ENCODE measurements at regions not wholly inside any gene's neighbourhood (a gene's known extent, or its start where the extent isn't known, plus 50 kb on each side); places are given as distances from the start of the nearest gene placed in this dataset.
A peak's percentile ranks its signal among the peaks of the same experiment; 100 is the strongest.
"Not testable (repeated sequence)": the region's sequence is repeated elsewhere in the genome, so short reads cannot be mapped to it uniquely, and the experiment has no call there.

GRCh38 chr2:94576486-94576885 lies 294.7 kb upstream of the TEKT4 start:
- H3K4me3 ChIP-seq; H3K36me3 ChIP-seq; H3K27me3 ChIP-seq; DNase-seq; ATAC-seq; intact Hi-C loops (cut with DNase I); H3K4me1 ChIP-seq; H3K9me3 ChIP-seq; H3K27ac ChIP-seq: not testable (repeated sequence)

- ATAC-seq; H3K4me3 ChIP-seq; H3K27ac ChIP-seq; H3K4me1 ChIP-seq; intact Hi-C loops (cut with DNase I); H3K27me3 ChIP-seq; H3K9me3 ChIP-seq; H3K36me3 ChIP-seq; DNase-seq: not testable (repeated sequence)
Measured at GRCh38 chr2:94577160-94577559, 294.1 kb upstream of the TEKT4 start.

GRCh38 chr2:94579221-94579620 lies 292.0 kb upstream of the TEKT4 start:
- H3K36me3 ChIP-seq; H3K4me3 ChIP-seq; H3K27me3 ChIP-seq; H3K9me3 ChIP-seq; H3K27ac ChIP-seq; DNase-seq; ATAC-seq; H3K4me1 ChIP-seq; intact Hi-C loops (cut with DNase I): not testable (repeated sequence)

- H3K4me3 ChIP-seq; H3K36me3 ChIP-seq; H3K4me1 ChIP-seq; ATAC-seq; H3K27ac ChIP-seq; H3K9me3 ChIP-seq; intact Hi-C loops (cut with DNase I); DNase-seq; H3K27me3 ChIP-seq: not testable (repeated sequence)
Measured at GRCh38 chr2:94583081-94583723, 288.0 kb upstream of the TEKT4 start.

GRCh38 chr2:94584569-94584968 lies 286.7 kb upstream of the TEKT4 start:
- DNase-seq; H3K27ac ChIP-seq; H3K27me3 ChIP-seq; intact Hi-C loops (cut with DNase I); ATAC-seq; H3K36me3 ChIP-seq; H3K9me3 ChIP-seq; H3K4me3 ChIP-seq; H3K4me1 ChIP-seq: not testable (repeated sequence)

- ATAC-seq; H3K36me3 ChIP-seq; H3K4me1 ChIP-seq; intact Hi-C loops (cut with DNase I); H3K9me3 ChIP-seq; DNase-seq; H3K4me3 ChIP-seq; H3K27ac ChIP-seq; H3K27me3 ChIP-seq: not testable (repeated sequence)
- peak; percentile 45 for TF ChIP-seq CTCF (IDR thresholded peaks at IDR 0.05)
Measured at GRCh38 chr2:94586032-94586982, 284.9 kb upstream of the TEKT4 start.

- intact Hi-C loops (cut with DNase I): not testable (repeated sequence)
Measured at GRCh38 chr2:94587042-94587441, 284.2 kb upstream of the TEKT4 start.

GRCh38 chr2:94594019-94594836 lies 277.0 kb upstream of the TEKT4 start:
- H3K27ac ChIP-seq; H3K27me3 ChIP-seq; DNase-seq; H3K4me3 ChIP-seq; H3K4me1 ChIP-seq; ATAC-seq; H3K36me3 ChIP-seq; intact Hi-C loops (cut with DNase I); H3K9me3 ChIP-seq: not testable (repeated sequence)

More at GRCh38 chr2:94587042-94587441, 284.2 kb upstream of the TEKT4 start:
- ATAC-seq, H3K9me3 ChIP-seq, H3K4me3 ChIP-seq, H3K27me3 ChIP-seq, H3K27ac ChIP-seq, DNase-seq, H3K4me1 ChIP-seq, H3K36me3 ChIP-seq: not testable (repeated sequence)

GRCh38 chr2:94595956-94596355 lies 275.3 kb upstream of the TEKT4 start:
- H3K27ac ChIP-seq; DNase-seq; ATAC-seq; H3K4me3 ChIP-seq; H3K36me3 ChIP-seq; H3K9me3 ChIP-seq; intact Hi-C loops (cut with DNase I); H3K27me3 ChIP-seq; H3K4me1 ChIP-seq: not testable (repeated sequence)

GRCh38 chr2:94598075-94598713 lies 273.0 kb upstream of the TEKT4 start:
- ATAC-seq; intact Hi-C loops (cut with DNase I); H3K4me3 ChIP-seq; DNase-seq; H3K27ac ChIP-seq; H3K4me1 ChIP-seq; H3K27me3 ChIP-seq; H3K9me3 ChIP-seq; H3K36me3 ChIP-seq: not testable (repeated sequence)

- intact Hi-C loops (cut with DNase I); H3K9me3 ChIP-seq; DNase-seq; H3K4me3 ChIP-seq; H3K36me3 ChIP-seq; ATAC-seq; H3K4me1 ChIP-seq; H3K27ac ChIP-seq; H3K27me3 ChIP-seq: not testable (repeated sequence)
Measured at GRCh38 chr2:94600929-94601328, 270.3 kb upstream of the TEKT4 start.
